Small intestine (tissue), 7 donors: ENCODE measurements at regions not wholly inside any gene's neighbourhood (a gene's known extent, or its start where the extent isn't known, plus 50 kb on each side); places are given as distances from the start of the nearest gene placed in this dataset.

Experiments used
- DNase-seq, 2 donors: peaks; one replicate each; pipeline versions ENCODE4 v3.0.0 to v3.0.0-alpha.2; 2013
- FAIRE-seq: peaks from 2 replicates; lab custom pipeline; 2012; peaks lifted over from hg19 to GRCh38; lab: Jason Lieb, UNC
- H3K27ac ChIP-seq, 3 donors: one replicate each; pipeline ENCODE4 v1.5.1; 2013; ENCODE audit warnings: low read length in 2 of 3, mild to moderate bottlenecking in 2 of 3, control low read depth in 1 of 3, inconsistent platforms in 1 of 3, low read depth in 1 of 3, moderate library complexity in 1 of 3
- H3K27me3 ChIP-seq, 3 donors: one replicate each; pipeline ENCODE4 v1.6.1; 2013; ENCODE audit warnings: low read length in 3 of 3, inconsistent platforms in 1 of 3; ENCODE audit not compliant: control insufficient read depth in 3 of 3, insufficient read depth in 3 of 3
- H3K36me3 ChIP-seq, 3 donors: one replicate each; pipeline ENCODE4 v1.6.1; 2013; ENCODE audit warnings: low read length in 3 of 3, inconsistent platforms in 1 of 3, low read depth in 1 of 3, mild to moderate bottlenecking in 1 of 3, moderate library complexity in 1 of 3; ENCODE audit not compliant: control insufficient read depth in 3 of 3, insufficient read depth in 2 of 3
- H3K4me1 ChIP-seq, 3 donors: one replicate each; pipeline ENCODE4 v1.6.1; 2013; ENCODE audit warnings: low read length in 2 of 3, inconsistent platforms in 1 of 3, low read depth in 1 of 3, mild to moderate bottlenecking in 1 of 3, moderate library complexity in 1 of 3; ENCODE audit not compliant: control insufficient read depth in 3 of 3, insufficient read depth in 2 of 3
- H3K4me3 ChIP-seq, 3 donors: one replicate each; pipeline ENCODE4 v1.5.1; 2013; ENCODE audit warnings: low read length in 3 of 3, control low read depth in 1 of 3, inconsistent platforms in 1 of 3, low read depth in 1 of 3, mild to moderate bottlenecking in 1 of 3, moderate library complexity in 1 of 3
- H3K9me3 ChIP-seq, 2 donors: one replicate each; pipeline ENCODE4 v1.6.1; 2013; ENCODE audit warnings: low read depth in 1 of 2, low read length in 1 of 2; ENCODE audit not compliant: control insufficient read depth in 2 of 2, insufficient read depth in 1 of 2
- WGBS, 3 donors: extraction: QIAGEN DNeasy Blood & Tissue Kit; methylation state at CpG; one replicate each; pipeline ENCODE4 v1.1.7; 2013; 5-methylcytosine and 5-hydroxymethylcytosine counted together
- donor health status: healthy with polysubstance abuse.
- donor health status: control.
- donor health status: control.
- donor health status: Bipolar disorder and iron deficiency.
- donor health status: healthy.

DNA sequence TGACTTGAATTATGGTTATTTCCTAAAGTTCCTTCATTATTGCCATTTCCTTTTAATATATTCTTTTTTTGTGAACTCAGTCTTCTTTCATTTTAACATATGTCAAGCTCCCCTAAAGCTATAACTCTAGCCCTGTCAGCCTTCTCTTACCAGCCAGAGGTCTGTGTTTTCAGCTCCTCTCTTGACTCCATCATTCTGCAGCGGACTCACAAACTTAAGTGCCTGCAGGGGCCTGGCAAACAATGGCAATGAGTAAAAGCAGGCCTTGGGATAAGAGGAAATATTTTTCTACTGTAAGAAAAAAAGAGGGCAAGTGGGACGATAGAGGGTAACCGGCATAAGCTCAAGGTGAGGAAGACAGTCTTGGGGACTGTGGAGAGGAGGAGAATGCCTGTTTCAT, 424.5 kb upstream of the RGS6 start:
- no peaks in the 10 kb centered on the region for H3K4me1 ChIP-seq
- H3K27me3 ChIP-seq, result no peaks in the 10 kb centered on the region
- H3K36me3 ChIP-seq, result peaks cover 0 to 2% (median 0%) of the 10 kb centered on the region in 3 donors
- no peak for FAIRE-seq
- H3K27ac ChIP-seq, result peak overlapping the region in 1 of 3 donors; percentile 4
- H3K4me3 ChIP-seq, result no peak overlapping the region
- H3K9me3 ChIP-seq, result no peaks in the 10 kb centered on the region
- 93 to 99% (median 96%) methylated on average over 3 of the region's 3 CpGs for WGBS, 3 donors
- no peak for DNase-seq

DNA sequence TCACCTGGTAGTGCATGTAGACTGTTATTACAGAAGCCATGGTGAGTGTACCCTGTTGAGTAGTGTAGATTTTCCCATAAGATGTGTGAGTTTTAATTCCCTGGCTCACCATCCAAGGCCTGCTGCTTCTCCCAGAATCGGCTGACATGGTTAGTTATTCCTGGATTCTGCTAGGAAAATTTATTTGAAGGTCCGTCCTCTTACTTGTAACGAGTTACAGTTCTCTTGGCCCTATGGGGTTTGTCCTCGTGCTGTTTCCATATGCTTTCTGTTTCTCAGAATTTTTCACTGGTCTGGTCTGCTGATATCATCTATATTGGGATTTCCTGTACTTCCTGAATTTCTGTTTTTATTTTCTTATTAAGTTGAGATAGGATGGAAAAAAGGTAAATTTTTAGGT, 423.3 kb upstream of the RGS6 start:
- Histone ChIP-seq H3K4me1 (no peaks in the 10 kb centered on the region), H3K4me3 (no peak overlapping the region), H3K27ac (no peak overlapping the region), H3K36me3 (peaks cover 0 to 4% (median 0%) of the 10 kb centered on the region in 3 donors), H3K27me3 (no peaks in the 10 kb centered on the region), H3K9me3 (no peaks in the 10 kb centered on the region)
- DNase-seq, result no peak
- FAIRE-seq, result no peak
- 89 to 97% (median 96%) methylated on average over 4 of the region's 4 CpGs for WGBS, 3 donors

DNA sequence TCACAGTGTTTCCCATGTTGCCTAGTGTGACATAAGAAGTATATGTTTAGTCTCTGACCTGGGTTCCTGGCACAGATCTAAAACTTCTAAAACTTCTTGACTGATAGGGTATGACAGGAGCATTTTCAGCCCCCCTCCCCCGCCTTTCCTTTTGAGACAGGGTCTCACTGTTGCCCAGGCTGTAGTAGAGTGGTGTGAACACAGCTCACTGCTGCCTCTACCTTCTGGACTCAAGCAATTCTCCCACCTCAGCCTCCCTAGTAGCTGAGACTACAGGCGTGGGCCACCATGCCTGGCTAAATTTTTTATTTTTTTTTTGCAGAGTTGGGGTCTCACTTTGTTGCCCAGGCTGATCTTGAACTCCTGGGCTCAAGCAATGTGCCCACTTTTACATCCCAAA, 421.1 kb upstream of the RGS6 start:
- Histone ChIP-seq H3K27me3 (no peaks in the 10 kb centered on the region), H3K4me3 (no peak overlapping the region), H3K4me1 (no peaks in the 10 kb centered on the region), H3K27ac (no peak overlapping the region), H3K9me3 (no peaks in the 10 kb centered on the region), H3K36me3 (peaks cover 0 to 6% (median 2%) of the 10 kb centered on the region in 3 donors)
- no peak for DNase-seq
- WGBS, 3 donors, result 93 to 100% (median 95%) methylated on average over 2 of the region's 2 CpGs
- FAIRE-seq, result no peak

- no peak overlapping the region for H3K27ac ChIP-seq
- FAIRE-seq (no peak), DNase-seq (no peak)
- no peaks in the 10 kb centered on the region for H3K4me1 ChIP-seq
- no peaks in the 10 kb centered on the region for H3K9me3 ChIP-seq
- 93 to 95% (median 94%) methylated on average over 8 of the region's 8 CpGs for WGBS, 3 donors
- no peaks in the 10 kb centered on the region for H3K27me3 ChIP-seq
- H3K4me3 ChIP-seq, result no peak overlapping the region
- H3K36me3 ChIP-seq, result peaks cover 0 to 6% (median 2%) of the 10 kb centered on the region in 3 donors
Measured at GRCh38 chr14:71514941-71515919, 417.0 kb upstream of the RGS6 start.

GRCh38 chr14:71521238-71522135, 410.7 kb upstream of the RGS6 start:
- DNase-seq (peak; percentile 13 to 60), FAIRE-seq (no peak)
- no peaks in the 10 kb centered on the region for H3K36me3 ChIP-seq
- H3K9me3 ChIP-seq, result no peaks in the 10 kb centered on the region
- WGBS, 3 donors, result 90 to 97% (median 92%) methylated on average over 3 of the region's 3 CpGs
- no peaks in the 10 kb centered on the region for H3K27me3 ChIP-seq
- H3K27ac ChIP-seq, result peak overlapping the region in 1 of 3 donors; percentile 19
- H3K4me1 ChIP-seq, result peaks cover 0 to 8% (median 0%) of the 10 kb centered on the region in 3 donors
- H3K4me3 ChIP-seq, result no peak overlapping the region

DNA sequence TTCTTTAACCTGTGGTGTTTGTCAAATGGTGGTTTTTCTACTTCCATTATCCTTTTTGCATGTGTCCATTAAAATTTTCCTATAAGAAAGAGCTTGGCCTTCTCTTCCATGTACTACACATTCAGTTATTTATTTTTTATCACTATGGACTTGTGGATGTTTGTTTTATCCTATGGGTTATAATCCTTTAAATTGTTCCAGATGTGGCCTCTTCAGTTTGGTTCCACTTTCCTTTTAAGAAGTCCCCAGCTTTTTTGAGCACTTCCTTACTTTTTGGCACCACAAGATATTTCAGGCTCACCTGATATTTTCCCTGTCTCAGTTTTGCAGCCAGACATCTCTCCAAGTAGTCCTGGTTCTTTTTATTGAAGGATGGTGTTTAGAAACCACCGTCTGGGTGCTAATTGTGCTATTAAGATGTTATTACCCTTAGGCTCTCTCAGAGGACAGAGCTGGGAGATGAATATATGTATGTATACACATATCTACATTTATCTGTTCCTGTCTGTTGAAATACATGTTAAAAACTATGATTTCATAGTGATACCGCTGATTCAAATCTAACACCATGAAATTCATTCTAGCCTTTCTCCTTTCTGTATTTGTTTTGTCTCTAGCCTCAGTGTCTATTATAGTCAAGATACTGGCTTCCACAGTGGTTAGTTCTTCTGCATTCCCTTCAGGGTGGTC, 408.5 kb upstream of the RGS6 start:
- Histone ChIP-seq H3K27me3 (no peaks in the 10 kb centered on the region), H3K4me1 (peaks cover 0 to 8% (median 0%) of the 10 kb centered on the region in 3 donors), H3K4me3 (no peak overlapping the region), H3K36me3 (no peaks in the 10 kb centered on the region), H3K9me3 (no peaks in the 10 kb centered on the region), H3K27ac (no peak overlapping the region)
- DNase-seq (peak in 1 of 2 donors; percentile 13), FAIRE-seq (no peak)
- 54 to 69% (median 66%) methylated on average over 2 of the region's 2 CpGs for WGBS, 3 donors

- no peak overlapping the region for H3K27ac ChIP-seq
- no peaks in the 10 kb centered on the region for H3K9me3 ChIP-seq
- 87 to 92% (median 88%) methylated on average over 6 of the region's 6 CpGs for WGBS, 3 donors
- no peak for FAIRE-seq
- no peak for DNase-seq
- H3K4me1 ChIP-seq, result peaks cover 0 to 8% (median 0%) of the 10 kb centered on the region in 3 donors
- no peaks in the 10 kb centered on the region for H3K36me3 ChIP-seq
- no peak overlapping the region for H3K4me3 ChIP-seq
- no peaks in the 10 kb centered on the region for H3K27me3 ChIP-seq
Measured at GRCh38 chr14:71524320-71524982, 407.8 kb upstream of the RGS6 start.
